GM12874 (cell line): ENCODE measurements at regions not wholly inside any gene's neighbourhood (a gene's known extent, or its start where the extent isn't known, plus 50 kb on each side); places are given as distances from the start of the nearest gene placed in this dataset.

Experiments
- CTCF ChIP-seq: IDR thresholded peaks from 2 replicates; pipeline ENCODE4 v1.5.1; 2011; ENCODE audit warnings: low read depth, mild to moderate bottlenecking, control low read depth, low read length, moderate library complexity; ENCODE audit not compliant: insufficient read depth

GRCh38 chr16:80084614-80085013, 456.2 kb upstream of the DYNLRB2 start:
- no peak for TF ChIP-seq CTCF

GRCh38 chr16:80084163-80084562, 456.6 kb upstream of the DYNLRB2 start:
- no peak for TF ChIP-seq CTCF

GRCh38 chr16:80082906-80083305, 457.9 kb upstream of the DYNLRB2 start:
- TF ChIP-seq CTCF, result no peak

DNA sequence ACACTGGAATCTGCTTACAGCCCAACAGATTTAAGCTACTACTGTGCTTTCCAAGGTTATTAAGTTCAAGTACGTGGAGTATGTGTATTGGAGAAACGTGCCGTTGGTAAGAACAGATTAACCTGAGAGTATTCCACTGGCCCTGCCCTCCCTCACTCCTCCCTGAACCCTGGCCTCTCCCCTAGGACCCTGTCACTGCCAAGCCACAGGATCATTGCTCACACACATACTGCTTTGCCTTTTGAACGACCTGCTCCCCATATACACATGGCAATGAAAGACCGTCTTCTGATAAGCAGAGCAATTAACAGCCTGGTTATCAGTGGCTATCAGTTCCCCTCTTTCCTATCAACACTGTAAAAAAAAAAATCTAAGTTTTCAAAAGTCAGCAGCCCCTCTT, 458.9 kb upstream of the DYNLRB2 start:
- no peak for TF ChIP-seq CTCF

DNA sequence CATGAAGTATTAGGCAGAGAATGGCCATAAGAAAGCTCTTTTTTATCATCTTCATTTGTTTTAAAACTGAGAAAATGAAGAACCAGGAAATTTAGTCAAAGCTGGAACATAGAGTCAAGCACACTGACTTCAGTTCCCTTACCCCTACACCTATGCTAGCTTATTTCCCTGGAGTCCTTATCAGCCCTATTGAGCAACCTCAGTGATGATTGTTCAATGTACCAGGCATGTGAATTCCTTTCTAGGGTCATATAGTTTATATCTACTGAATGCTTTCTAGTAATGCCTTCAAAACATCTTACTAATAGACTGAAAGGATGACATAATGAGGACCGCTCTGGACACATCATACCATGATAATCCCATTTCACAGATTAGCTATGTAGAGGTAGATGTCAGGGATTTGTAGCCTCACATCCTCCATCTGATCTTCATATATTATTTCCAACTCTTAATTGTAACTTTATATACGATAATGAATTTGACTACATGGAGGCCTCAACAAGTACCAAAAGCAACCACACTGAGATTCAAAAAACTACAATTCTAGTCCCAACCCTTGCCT, 460.4 kb upstream of the DYNLRB2 start:
- TF ChIP-seq CTCF, result no peak

DNA sequence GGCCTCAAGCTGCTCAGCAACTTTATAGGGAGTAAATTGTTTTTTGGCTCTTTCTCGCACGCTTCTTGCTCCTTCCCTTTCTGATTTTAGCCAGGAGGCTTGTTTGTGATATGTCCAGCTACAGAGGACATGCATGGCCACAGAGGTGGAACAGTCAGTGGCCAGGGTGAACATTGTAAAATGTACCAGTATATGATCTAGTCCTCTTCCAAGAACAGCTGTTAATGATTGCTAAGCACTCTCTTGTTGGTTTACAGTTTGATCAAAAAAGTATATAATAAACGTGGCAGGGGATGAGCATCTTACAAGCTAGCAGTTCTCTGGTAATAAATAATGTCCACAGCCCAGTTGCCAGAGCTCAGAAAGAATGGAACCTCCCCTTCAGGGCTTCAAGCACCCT, 461.7 kb upstream of the DYNLRB2 start:
- TF ChIP-seq CTCF, result no peak

DNA sequence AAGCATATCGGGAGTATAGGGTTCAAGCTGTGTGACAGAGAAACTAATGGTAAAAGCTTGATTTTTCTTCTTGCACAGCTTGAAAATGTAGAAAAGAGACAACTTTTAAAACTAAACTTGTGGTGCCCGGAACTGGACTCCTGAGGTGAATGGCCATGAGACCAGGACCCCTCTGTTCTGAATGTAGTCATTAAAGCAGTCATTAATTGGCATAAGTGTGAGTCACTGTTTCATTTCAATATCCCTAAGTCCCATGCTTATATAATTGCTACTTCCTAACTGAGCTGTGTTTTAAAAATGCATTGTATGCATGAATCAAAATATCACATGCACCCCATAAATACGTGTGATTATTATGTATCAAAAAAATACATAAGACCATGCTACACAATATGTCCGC, 463.1 kb upstream of the DYNLRB2 start:
- no peak for TF ChIP-seq CTCF
